Ecto neural progenitor cell (in vitro differentiated cells): ENCODE measurements at regions not wholly inside any gene's neighbourhood (a gene's known extent, or its start where the extent isn't known, plus 50 kb on each side); places are given as distances from the start of the nearest gene placed in this dataset.
"Not testable (repeated sequence)": the region's sequence is repeated elsewhere in the genome, so short reads cannot be mapped to it uniquely, and the experiment has no call there.

Experiments used
- DNase-seq: peaks from one replicate; pipeline ENCODE4 v3.0.0-alpha.2; 2018; ENCODE audit warnings: low spot score

GRCh38 chr6:138656364-138657064 is 117.1 kb upstream of the CCDC28A start:
- DNase-seq = no peak

- no peak for DNase-seq
Measured at GRCh38 chr6:138657065-138657425, 116.5 kb upstream of the CCDC28A start.

GRCh38 chr6:138659998-138660397 is 113.6 kb upstream of the CCDC28A start:
- DNase-seq = no peak

- DNase-seq = no peak
Measured at GRCh38 chr6:138662471-138662870, 111.1 kb upstream of the CCDC28A start.

GRCh38 chr6:138663892-138664291 is 109.7 kb upstream of the CCDC28A start:
- DNase-seq = no peak

- DNase-seq = no peak
Measured at GRCh38 chr6:138664745-138665144, 108.8 kb upstream of the CCDC28A start.

- DNase-seq = no peak
Measured at GRCh38 chr6:138666636-138667035, 106.9 kb upstream of the CCDC28A start.

GRCh38 chr6:138667408-138667807 is 106.2 kb upstream of the CCDC28A start:
- no peak for DNase-seq

GRCh38 chr6:138671351-138671750 is 102.2 kb upstream of the CCDC28A start:
- no peak for DNase-seq

- no peak for DNase-seq
Measured at GRCh38 chr6:138673346-138674014, 100.1 kb upstream of the CCDC28A start.

GRCh38 chr6:138674444-138674843 is 99.1 kb upstream of the CCDC28A start:
- DNase-seq = not testable (repeated sequence)

- no peak for DNase-seq
Measured at GRCh38 chr6:138677538-138677937, 96.0 kb upstream of the CCDC28A start.

- DNase-seq = no peak
Measured at GRCh38 chr6:138678168-138678567, 95.4 kb upstream of the CCDC28A start.

GRCh38 chr6:138680085-138680484 is 93.5 kb upstream of the CCDC28A start:
- no peak for DNase-seq

GRCh38 chr6:138681627-138682026 is 91.9 kb upstream of the CCDC28A start:
- DNase-seq = no peak

- no peak for DNase-seq
Measured at GRCh38 chr6:138682704-138683527, 90.7 kb upstream of the CCDC28A start.

- no peak for DNase-seq
Measured at GRCh38 chr6:138685257-138685656, 88.3 kb upstream of the CCDC28A start.

GRCh38 chr6:138685781-138686180 is 87.8 kb upstream of the CCDC28A start:
- DNase-seq = no peak

GRCh38 chr6:138688580-138688979 is 85.0 kb upstream of the CCDC28A start:
- no peak for DNase-seq

GRCh38 chr6:138689849-138690248 is 83.7 kb upstream of the CCDC28A start:
- DNase-seq = no peak

- DNase-seq = no peak
Measured at GRCh38 chr6:138690975-138691594, 82.5 kb upstream of the CCDC28A start.

GRCh38 chr6:138691595-138692057 is 81.9 kb upstream of the CCDC28A start:
- DNase-seq = no peak
